K562 (cell line): ENCODE measurements at regions not wholly inside any gene's neighbourhood (a gene's known extent, or its start where the extent isn't known, plus 50 kb on each side); places are given as distances from the start of the nearest gene placed in this dataset.

Source experiments
- ATAC-seq: fragments of 200-7000 bp; cut with Tn5 transposase; 3 replicates; pipeline ENCODE4 v1.9.1; 2020; ENCODE audit warnings: moderate library complexity
- BruUV-seq: library from RNA; stranded (reverse); fragments of 400-500 nt; replicated peaks from 2 replicates; lab custom pipeline; 2021; lab: Mats Ljungman, UMichigan
- CTCF ChIA-PET: fragments of 300-600 bp; formaldehyde crosslinking; extraction: SDS; loops from one replicate; lab custom pipeline; 2021; ENCODE audit warnings: low intra/inter-chr PET ratio; lab: Yijun Ruan, JAX
- POLR2A ChIA-PET: fragments of 300-600, 350-650 bp; sonication (Branson Sonifier 250); formaldehyde crosslinking; extraction: SDS; loops from one replicate; lab custom pipeline; 2021; ENCODE audit warnings: antibody characterized with exemption, inconsistent platforms; lab: Yijun Ruan, JAX
- DNase-seq, 4 experiments: peaks; one replicate each; pipeline versions ENCODE4 v3.0.0 to v3.0.0-alpha.2; 2011 to 2018; ENCODE audit warnings: low spot score in 3 of 4, mixed read lengths in 3 of 4; ENCODE audit errors: extremely low read depth in 1 of 4
- FAIRE-seq: peaks from 2 replicates; lab custom pipeline; 2011; peaks lifted over from hg19 to GRCh38; lab: Jason Lieb, UNC
- H2AFZ ChIP-seq: 2 replicates; pipeline ENCODE4 v1.6.0; 2011; ENCODE audit warnings: low read depth, low read length, control low read depth, inconsistent platforms
- H3K27ac ChIP-seq: fragments of 200-600 bp; 3 replicates; pipeline ENCODE4 v1.8.0; 2011; ENCODE audit warnings: low read depth, mild to moderate bottlenecking, control low read depth, inconsistent platforms, low read length, moderate library complexity, mixed read lengths; ENCODE audit errors: extremely low read depth
- H3K27me3 ChIP-seq, 2 experiments: fragments of 300-600 bp in 1 of 2; 2 replicates in 1 of 2; 3 replicates in 1 of 2; pipeline versions ENCODE4 v1.6.0 to v1.8.0; 2011; ENCODE audit warnings: inconsistent platforms in 2 of 2, low read length in 2 of 2, mild to moderate bottlenecking in 1 of 2, mixed read lengths in 1 of 2, moderate library complexity in 1 of 2; ENCODE audit not compliant: control insufficient read depth in 2 of 2, insufficient read depth in 2 of 2
- H3K36me3 ChIP-seq: fragments of 300-600 bp; 3 replicates; pipeline ENCODE4 v1.8.0; 2011; ENCODE audit warnings: mild to moderate bottlenecking, low read length, inconsistent platforms; ENCODE audit not compliant: control insufficient read depth, insufficient read depth
- H3K4me1 ChIP-seq, 2 experiments: fragments of 200-600 bp in 1 of 2; replicated peaks in 1 of 2; 2 replicates in 1 of 2; 3 replicates in 1 of 2; pipeline versions ENCODE4 v1.5.1 to v1.8.0; 2011; ENCODE audit warnings: inconsistent platforms in 2 of 2, low read length in 2 of 2, mild to moderate bottlenecking in 1 of 2, mixed read lengths in 1 of 2, moderate library complexity in 1 of 2; ENCODE audit not compliant: control insufficient read depth in 2 of 2, insufficient read depth in 2 of 2
- H3K4me2 ChIP-seq: 2 replicates; pipeline ENCODE4 v1.6.1; 2011; ENCODE audit warnings: low read length, control low read depth, inconsistent platforms, mixed read lengths; ENCODE audit not compliant: insufficient read depth
- H3K4me3 ChIP-seq: fragments of 200-600 bp; sonication (generic), shearing (Covaris generic); 2 replicates; pipeline ENCODE4 v1.5.1; 2016; ENCODE audit warnings: control low read depth, inconsistent platforms
- H3K79me2 ChIP-seq: fragments of 200-600 bp; 3 replicates; pipeline ENCODE4 v1.8.0; 2011; ENCODE audit warnings: low read length, inconsistent platforms; ENCODE audit not compliant: control insufficient read depth, insufficient read depth
- H3K9ac ChIP-seq, 2 experiments: 2 replicates each; pipeline versions ENCODE4 v1.6.0 to v1.6.1; 2011; ENCODE audit warnings: low read depth in 2 of 2, low read length in 2 of 2, control low read depth in 1 of 2, inconsistent platforms in 1 of 2, mild to moderate bottlenecking in 1 of 2, mixed read lengths in 1 of 2; ENCODE audit not compliant: insufficient read depth in 1 of 2
- H3K9me1 ChIP-seq: one replicate; pipeline ENCODE4 v1.6.0; 2011; ENCODE audit warnings: inconsistent platforms, mild to moderate bottlenecking, low read length, moderate library complexity; ENCODE audit not compliant: control insufficient read depth, insufficient read depth
- H3K9me3 ChIP-seq: replicated peaks from 2 replicates; pipeline ENCODE4 v1.5.1; 2011; ENCODE audit warnings: low read depth, low read length, inconsistent platforms; ENCODE audit not compliant: control insufficient read depth, insufficient read depth
- H4K20me1 ChIP-seq: replicated peaks from 2 replicates; pipeline ENCODE4 v1.6.1; 2011; ENCODE audit warnings: low read length, inconsistent platforms, mixed read lengths; ENCODE audit not compliant: control insufficient read depth, insufficient read depth
- BDP1 ChIP-seq: IDR thresholded peaks from 3 replicates; pipeline ENCODE4 v1.6.1; 2011; ENCODE audit not compliant: insufficient read length, insufficient read depth
- CGGBP1 ChIP-seq: fragments of 250-450 bp; sonication (Bioruptor Pico); IDR thresholded peaks from 2 replicates; pipeline ENCODE4 v1.9.0; 2021; ENCODE audit warnings: mild to moderate bottlenecking
- HDAC3 ChIP-seq: fragments of 450-650 bp; IDR thresholded peaks from 2 replicates; pipeline ENCODE4 v1.6.1; 2018; ENCODE audit warnings: borderline replicate concordance, mild to moderate bottlenecking, moderate library complexity; ENCODE audit not compliant: partially characterized antibody
- MYBL2 ChIP-seq, 2 experiments: fragments of 450-650 bp in 1 of 2; sonication (generic) in 1 of 2; formaldehyde crosslinking in 1 of 2; IDR thresholded peaks; 2 replicates each; pipeline versions ENCODE4 v1.6.1 to v1.8.1; 2017 to 2022; ENCODE audit warnings: borderline replicate concordance in 1 of 2, inconsistent platforms in 1 of 2, low read depth in 1 of 2, mild to moderate bottlenecking in 1 of 2, missing genetic modification reagents in 1 of 2, moderate library complexity in 1 of 2
- PHTF2 ChIP-seq: fragments of 250-450 bp; sonication (Bioruptor Pico); IDR thresholded peaks from 2 replicates; pipeline ENCODE4 v1.5.0; 2021; ENCODE audit warnings: mild to moderate bottlenecking
- SMARCB1 ChIP-seq: IDR thresholded peaks from 2 replicates; pipeline ENCODE4 v1.6.1; 2011; ENCODE audit warnings: improper control_type of control experiment, low read depth; ENCODE audit not compliant: insufficient read length
- ZNF140 ChIP-seq: fragments of 250-450 bp; sonication (Bioruptor Pico); IDR thresholded peaks from 2 replicates; pipeline ENCODE4 v1.8.0; 2021; ENCODE audit warnings: moderate library complexity, mild to moderate bottlenecking, inconsistent platforms
- ZNF146 ChIP-seq: IDR thresholded peaks from one replicate; pipeline ENCODE4 v1.6.1; 2018; ENCODE audit warnings: missing compliant biosample characterization; ENCODE audit not compliant: unreplicated experiment
- WGBS: fragments of 100-300 bp; shearing (Covaris generic); methylation state at CpG from one replicate; pipeline ENCODE4 v1.1.6; 2016; ENCODE audit warnings: low coverage, mixed read lengths; ENCODE audit not compliant: insufficient coverage; ENCODE audit errors: missing lambda C conversion rate; 5-methylcytosine and 5-hydroxymethylcytosine counted together
- in situ Hi-C: fragments of 300-500 bp; cut with MboI; formaldehyde crosslinking; loops from 4 replicates; pipeline ENCODE4 v1.15.0; 2018; ENCODE audit warnings: inconsistent platforms, mixed read lengths
- intact Hi-C: fragments of 100-400 bp; cut with micrococcal nuclease; formaldehyde crosslinking; loops from 2 replicates; pipeline ENCODE4 v1.14.2; 2022

GRCh38 chr5:118533156-118533555 lies 455.2 kb downstream of the DTWD2 start:
- POLR2A ChIA-PET, result no interaction called here
- ATAC-seq, result no peak
- Histone ChIP-seq H3K9me1 (no peaks in the 10 kb centered on the region), H3K79me2 (no peaks in the 10 kb centered on the region), H3K36me3 (no peaks in the 10 kb centered on the region), H3K27me3 (no peaks in the 10 kb centered on the region), H2AFZ (no peak overlapping the region), H4K20me1 (no peaks in the 10 kb centered on the region), H3K4me1 (no peaks in the 10 kb centered on the region), H3K27ac (no peak overlapping the region), H3K9me3 (no peaks in the 10 kb centered on the region; the same call in 1 of the 2 replicates), H3K9ac (no peak overlapping the region), H3K4me3 (no peak overlapping the region), H3K4me2 (no peak overlapping the region)
- CTCF ChIA-PET, result no interaction called here
- DNase-seq, result no peak
- no TSS peak for BruUV-seq
- intact Hi-C loops (no loop called here), in situ Hi-C loops (no loop called here)
- no peak for FAIRE-seq
- 0% methylated on average over 3 of the region's 3 CpGs for WGBS
- no peak for TF ChIP-seq PHTF2 (CRISPR knock-in tag)
- no peak for TF ChIP-seq CGGBP1 (CRISPR knock-in tag)
- TF ChIP-seq BDP1, result no peak
- TF ChIP-seq MYBL2 (IDR thresholded peaks at IDR 0.05; ENCODE audit: low read depth), result no peak
- no peak for TF ChIP-seq MYBL2 (CRISPR knock-in tag; IDR thresholded peaks at IDR 0.05; ENCODE audit: borderline replicate concordance)
- no peak for TF ChIP-seq ZNF140 (CRISPR knock-in tag)
- TF ChIP-seq ZNF146 (CRISPR knock-in tag), result no peak
- TF ChIP-seq SMARCB1, result no peak
- no peak for TF ChIP-seq HDAC3
- TF ChIP-seq, all 486 proteins: peak for 0
